NCI-H1048 (cell line): ENCODE measurements at regions not wholly inside any gene's neighbourhood (a gene's known extent, or its start where the extent isn't known, plus 50 kb on each side); places are given as distances from the start of the nearest gene placed in this dataset.

Experiments
- DNase-seq: peaks from one replicate; lab custom pipeline; 2025; lab: John Stamatoyannopoulos, UW

GRCh38 chr12:27382924-27383323, 50.3 kb downstream of the BMAL2 start:
- DNase-seq, result no peak

- DNase-seq, result peak; percentile 67
These were observed 51.0 kb downstream of the BMAL2 start for GRCh38 chr12:27383429-27384260.

GRCh38 chr12:27384261-27384590, 51.6 kb downstream of the BMAL2 start:
- DNase-seq, result no peak

GRCh38 chr12:27385766-27386564, 53.3 kb downstream of the BMAL2 start:
- DNase-seq, result no peak

- DNase-seq, result no peak
These were observed 54.8 kb downstream of the BMAL2 start for GRCh38 chr12:27387473-27387872.

- no peak for DNase-seq
These were observed 56.0 kb downstream of the BMAL2 start for GRCh38 chr12:27388650-27389049.

GRCh38 chr12:27394676-27395075, 51.9 kb upstream of the SMCO2 start:
- DNase-seq, result no peak

GRCh38 chr12:27396216-27396815, 50.2 kb upstream of the SMCO2 start:
- no peak for DNase-seq
